AG04449 (cell line): ENCODE measurements at regions not wholly inside any gene's neighbourhood (a gene's known extent, or its start where the extent isn't known, plus 50 kb on each side); places are given as distances from the start of the nearest gene placed in this dataset.

Source experiments
- CTCF ChIA-PET: fragments of 350-600 bp; formaldehyde crosslinking; extraction: SDS; loops from one replicate; lab custom pipeline; 2021; ENCODE audit warnings: antibody characterized with exemption; lab: Yijun Ruan, JAX
- POLR2A ChIA-PET: fragments of 400-600, 350-600 bp; formaldehyde crosslinking; extraction: SDS; loops from one replicate; lab custom pipeline; 2020; ENCODE audit warnings: antibody characterized with exemption, inconsistent platforms; lab: Yijun Ruan, JAX
- DNase-seq: peaks from one replicate; pipeline ENCODE4 v3.0.0-alpha.2; 2010; ENCODE audit warnings: low read depth, low spot score
- H3K4me3 ChIP-seq: 2 replicates; pipeline ENCODE4 v1.5.1; 2011; ENCODE audit warnings: low read depth, mild to moderate bottlenecking, control low read depth, low read length
- TF ChIP-seq, protein P1 (sequence below): IDR thresholded peaks from one replicate; pipeline ENCODE4 v1.5.1; 2011; ENCODE audit warnings: mild to moderate bottlenecking, moderate library complexity, low read length, control low read depth, inconsistent platforms; ENCODE audit not compliant: insufficient read depth; ENCODE audit errors: missing control alignments

DNA sequence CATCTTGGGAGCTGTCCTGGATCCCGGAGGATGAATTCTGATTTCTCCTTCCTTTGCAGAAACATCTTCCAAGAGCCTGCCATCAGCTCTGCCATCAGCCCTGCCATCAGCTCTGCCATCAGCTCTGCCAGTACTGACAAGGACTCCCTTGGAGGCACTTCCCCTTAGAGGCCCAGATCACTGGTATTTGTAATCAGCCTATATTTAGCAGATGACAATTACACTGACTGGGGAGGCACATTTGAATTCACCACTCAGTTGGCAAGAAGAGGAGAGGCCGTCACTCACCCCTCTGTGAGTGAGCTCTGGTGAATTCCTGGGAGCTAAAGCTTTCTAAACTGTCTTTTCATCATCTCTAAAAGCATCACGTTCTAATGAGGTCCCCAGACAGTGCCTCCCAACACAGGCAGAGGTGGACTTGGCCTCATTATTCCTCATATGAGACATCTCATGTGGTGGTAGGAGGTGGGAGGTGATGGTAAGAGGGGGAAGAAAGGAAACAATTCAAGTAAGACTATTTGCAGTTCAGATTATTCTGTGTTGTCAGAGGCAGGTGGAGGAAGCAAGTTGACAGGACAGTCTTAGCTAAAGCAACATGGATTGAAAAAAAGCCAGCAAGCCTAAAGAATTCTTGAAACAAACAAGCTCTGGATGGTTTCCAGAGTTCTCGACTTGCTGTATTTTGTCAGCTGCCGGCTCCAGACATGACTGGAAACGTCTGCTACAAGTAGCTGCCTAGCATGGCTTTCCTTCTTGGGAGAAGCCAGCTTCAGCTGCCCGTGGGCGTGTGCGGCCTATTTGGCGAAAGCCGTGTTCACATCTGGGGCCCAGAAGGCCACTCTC lies 771.7 kb downstream of the TBC1D22A start:
- H3K4me3 ChIP-seq: no peak overlapping the region
- TF ChIP-seq, protein P1, sequence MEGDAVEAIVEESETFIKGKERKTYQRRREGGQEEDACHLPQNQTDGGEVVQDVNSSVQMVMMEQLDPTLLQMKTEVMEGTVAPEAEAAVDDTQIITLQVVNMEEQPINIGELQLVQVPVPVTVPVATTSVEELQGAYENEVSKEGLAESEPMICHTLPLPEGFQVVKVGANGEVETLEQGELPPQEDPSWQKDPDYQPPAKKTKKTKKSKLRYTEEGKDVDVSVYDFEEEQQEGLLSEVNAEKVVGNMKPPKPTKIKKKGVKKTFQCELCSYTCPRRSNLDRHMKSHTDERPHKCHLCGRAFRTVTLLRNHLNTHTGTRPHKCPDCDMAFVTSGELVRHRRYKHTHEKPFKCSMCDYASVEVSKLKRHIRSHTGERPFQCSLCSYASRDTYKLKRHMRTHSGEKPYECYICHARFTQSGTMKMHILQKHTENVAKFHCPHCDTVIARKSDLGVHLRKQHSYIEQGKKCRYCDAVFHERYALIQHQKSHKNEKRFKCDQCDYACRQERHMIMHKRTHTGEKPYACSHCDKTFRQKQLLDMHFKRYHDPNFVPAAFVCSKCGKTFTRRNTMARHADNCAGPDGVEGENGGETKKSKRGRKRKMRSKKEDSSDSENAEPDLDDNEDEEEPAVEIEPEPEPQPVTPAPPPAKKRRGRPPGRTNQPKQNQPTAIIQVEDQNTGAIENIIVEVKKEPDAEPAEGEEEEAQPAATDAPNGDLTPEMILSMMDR: no peak
- DNase-seq: no peak
- ChIA-PET POLR2A (no interaction called here), CTCF (no interaction called here)

DNA sequence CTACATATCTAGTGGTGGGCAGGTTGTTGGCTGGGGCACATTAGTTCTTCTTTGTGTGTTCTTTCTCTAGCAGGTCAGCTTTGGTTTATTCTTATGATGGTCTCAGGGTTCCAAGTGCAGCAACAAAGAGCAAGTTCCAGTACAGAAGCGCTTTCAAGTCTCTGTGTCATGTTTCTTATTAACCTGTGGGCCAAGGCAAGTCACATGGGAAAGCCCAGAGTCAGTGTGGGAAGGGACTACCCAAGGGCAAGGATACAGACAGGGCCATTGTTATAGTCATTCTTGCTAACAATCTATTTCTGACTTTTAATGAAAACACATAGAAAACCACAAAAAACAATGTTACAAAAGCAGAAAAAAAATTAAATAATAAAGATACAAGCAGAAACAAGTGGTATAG lies 754.6 kb downstream of the TBC1D22A start:
- POLR2A ChIA-PET: no interaction called here
- no peak overlapping the region for H3K4me3 ChIP-seq
- CTCF ChIA-PET: no interaction called here
- TF ChIP-seq, protein P1: no peak
- DNase-seq: no peak

DNA sequence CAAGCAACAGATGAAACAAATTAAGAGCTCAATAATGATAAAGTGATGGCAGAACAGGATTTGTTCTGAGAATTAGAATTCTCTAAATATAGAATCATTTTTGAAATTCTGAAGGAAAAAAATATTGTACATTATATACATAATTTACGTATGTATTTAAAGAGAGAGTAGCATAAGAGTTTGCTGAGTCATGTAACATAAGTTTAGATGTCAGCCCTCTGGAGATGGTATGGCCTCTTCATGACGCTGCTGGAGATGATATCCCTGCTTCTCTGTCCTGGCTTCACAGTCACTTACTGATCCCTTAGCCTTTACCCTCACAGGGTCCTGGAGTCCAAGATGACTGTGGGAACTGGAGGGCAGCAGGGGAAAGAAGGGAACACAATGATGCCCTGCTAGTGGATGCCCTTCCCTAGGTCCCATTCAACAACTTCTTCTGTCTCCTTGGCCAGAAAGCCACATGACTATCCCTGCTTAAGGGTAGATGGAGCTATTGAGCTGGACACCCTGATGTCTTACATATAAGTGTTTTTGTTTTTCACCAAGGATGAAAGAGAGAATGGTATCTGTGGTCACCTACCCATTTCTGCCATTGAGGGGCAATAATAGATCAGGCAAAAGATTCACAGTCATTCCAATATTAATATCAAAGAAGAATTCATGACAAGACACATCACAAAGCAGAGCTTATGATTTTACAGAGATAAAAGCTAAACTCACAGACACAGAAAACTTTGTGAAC lies 753.1 kb downstream of the TBC1D22A start:
- H3K4me3 ChIP-seq: no peak overlapping the region
- CTCF ChIA-PET: no interaction called here
- POLR2A ChIA-PET: no interaction called here
- DNase-seq: no peak
- TF ChIP-seq, protein P1: no peak

DNA sequence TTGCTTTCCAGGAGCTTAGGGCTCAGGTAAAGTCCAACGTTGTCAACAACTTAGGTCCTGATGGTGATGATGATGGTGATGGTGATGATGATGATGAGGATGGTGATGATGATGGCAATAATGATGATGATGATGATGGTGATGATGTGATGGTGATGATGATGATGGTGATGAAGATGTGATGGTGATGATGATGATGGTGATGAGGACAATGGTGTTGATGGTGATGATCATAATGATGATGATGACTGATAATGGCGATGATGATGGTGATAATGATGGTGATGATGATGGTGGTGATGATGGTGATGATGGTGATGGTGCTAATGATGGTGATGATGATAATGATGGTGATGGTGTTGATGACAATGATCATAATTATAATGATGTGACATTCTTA lies 750.2 kb downstream of the TBC1D22A start:
- no peak overlapping the region for H3K4me3 ChIP-seq
- ChIA-PET CTCF (no interaction called here), POLR2A (no interaction called here)
- DNase-seq: no peak
- TF ChIP-seq, protein P1: no peak

DNA sequence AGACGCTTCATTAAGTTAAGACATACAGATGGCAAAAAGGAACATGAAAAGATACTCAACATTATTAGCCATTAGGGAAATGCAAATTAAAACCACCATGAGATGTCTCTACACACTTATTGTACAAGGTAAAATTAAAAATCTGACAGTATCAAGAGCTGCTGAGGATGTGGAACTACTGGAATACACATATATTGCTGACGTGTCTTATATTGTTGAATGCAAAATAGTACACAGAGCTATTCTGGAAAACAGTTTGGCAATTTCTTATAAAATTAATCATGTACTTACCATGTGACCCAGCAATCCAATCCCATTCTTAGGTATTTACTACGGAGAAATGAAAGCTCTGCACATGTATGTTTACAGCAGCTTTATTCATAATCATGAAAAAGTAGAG lies 742.5 kb downstream of the TBC1D22A start:
- TF ChIP-seq, protein P1: no peak
- ChIA-PET CTCF (no interaction called here), POLR2A (no interaction called here)
- DNase-seq: no peak
- H3K4me3 ChIP-seq: no peak overlapping the region

DNA sequence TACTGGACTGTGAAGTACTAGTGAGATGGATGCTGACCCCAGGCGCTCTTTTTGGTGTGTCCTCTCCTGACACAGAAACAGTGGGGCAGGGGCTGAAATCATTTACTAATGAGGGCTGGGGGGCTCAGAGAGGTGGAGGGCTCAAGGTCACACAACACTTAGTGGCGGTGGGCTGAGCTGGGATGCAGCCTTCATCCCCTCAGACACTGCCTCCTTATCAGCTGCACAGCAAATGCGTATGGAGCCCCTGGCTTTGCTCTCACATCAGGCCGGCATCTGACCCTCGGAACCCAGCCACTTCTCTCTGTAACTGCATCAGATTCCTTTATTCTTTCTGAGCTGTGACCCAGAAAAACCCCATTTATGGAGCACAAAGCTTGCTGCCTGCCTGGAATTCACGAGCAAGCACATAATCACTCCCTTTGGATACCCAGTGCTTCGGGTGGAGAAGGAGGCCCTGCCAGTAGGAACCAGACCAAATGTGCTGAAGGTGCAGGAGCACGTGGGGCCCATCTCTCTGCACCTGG lies 736.6 kb downstream of the TBC1D22A start:
- ChIA-PET POLR2A (no interaction called here), CTCF (no interaction called here)
- no peak for DNase-seq
- H3K4me3 ChIP-seq: no peak overlapping the region
- TF ChIP-seq, protein P1: no peak
